GM23248 (cell line): ENCODE measurements at regions not wholly inside any gene's neighbourhood (a gene's known extent, or its start where the extent isn't known, plus 50 kb on each side); places are given as distances from the start of the nearest gene placed in this dataset.

Source experiments
- DNase-seq: peaks from one replicate; pipeline ENCODE4 v3.0.0-alpha.2; 2015
- H2AFZ ChIP-seq: fragments of 200-600 bp; sonication (generic); 2 replicates; pipeline ENCODE4 v1.6.1; 2016; ENCODE audit warnings: antibody characterized with exemption
- H3F3A ChIP-seq: fragments of 200-600 bp; sonication (generic); 2 replicates; pipeline ENCODE4 v1.6.1; 2016; ENCODE audit warnings: mild to moderate bottlenecking, antibody characterized with exemption, mixed run types; ENCODE audit not compliant: insufficient read depth
- H3K27ac ChIP-seq: fragments of 200-600 bp; sonication (generic); 2 replicates; pipeline ENCODE4 v1.5.1; 2016; ENCODE audit warnings: mild to moderate bottlenecking
- H3K27me3 ChIP-seq: fragments of 200-600 bp; sonication (generic); replicated peaks from 2 replicates; pipeline ENCODE4 v1.6.1; 2016; ENCODE audit warnings: mild to moderate bottlenecking; ENCODE audit not compliant: insufficient read depth
- H3K36me3 ChIP-seq: fragments of 200-600 bp; sonication (generic); 2 replicates; pipeline ENCODE4 v1.6.1; 2016; ENCODE audit warnings: low read depth, mild to moderate bottlenecking
- H3K4me1 ChIP-seq: fragments of 200-600 bp; sonication (generic); 2 replicates; pipeline ENCODE4 v1.6.1; 2016; ENCODE audit warnings: mild to moderate bottlenecking; ENCODE audit not compliant: insufficient read depth
- H3K4me2 ChIP-seq: fragments of 200-600 bp; sonication (generic); one replicate; pipeline ENCODE4 v1.6.1; 2016; ENCODE audit warnings: mild to moderate bottlenecking; ENCODE audit not compliant: unreplicated experiment
- H3K4me3 ChIP-seq: fragments of 200-600 bp; sonication (generic); 2 replicates; pipeline ENCODE4 v1.5.1; 2016; ENCODE audit warnings: mild to moderate bottlenecking
- H3K79me2 ChIP-seq: fragments of 200-600 bp; sonication (generic); 2 replicates; pipeline ENCODE4 v1.6.1; 2016; ENCODE audit warnings: mild to moderate bottlenecking; ENCODE audit not compliant: insufficient read depth
- H3K9ac ChIP-seq: fragments of 200-600 bp; sonication (generic); 2 replicates; pipeline ENCODE4 v1.6.1; 2016; ENCODE audit warnings: mild to moderate bottlenecking
- H3K9me2 ChIP-seq: fragments of 200-600 bp; sonication (generic); 2 replicates; pipeline ENCODE4 v1.6.1; 2016; ENCODE audit warnings: mixed run types, mild to moderate bottlenecking, moderate library complexity; ENCODE audit not compliant: insufficient read depth
- H3K9me3 ChIP-seq: fragments of 200-600 bp; sonication (generic); one replicate; pipeline ENCODE4 v1.6.1; 2017; ENCODE audit warnings: low read depth
- H4K20me1 ChIP-seq: fragments of 200-600 bp; sonication (generic); 2 replicates; pipeline ENCODE4 v1.6.0; 2016; ENCODE audit not compliant: insufficient read depth
- EZH2 ChIP-seq: fragments of 200-600 bp; sonication (generic); IDR thresholded peaks from 2 replicates; pipeline ENCODE4 v1.6.1; 2018; ENCODE audit warnings: antibody characterized with exemption, mild to moderate bottlenecking; ENCODE audit not compliant: insufficient read depth, poor library complexity, severe bottlenecking
- EZH2phosphoT487 ChIP-seq: fragments of 200-600 bp; sonication (generic); IDR thresholded peaks from 2 replicates; pipeline ENCODE4 v1.6.1; 2018; ENCODE audit warnings: antibody characterized with exemption, moderate library complexity, mild to moderate bottlenecking, low read depth; ENCODE audit not compliant: insufficient read depth
- WGBS, 2 experiments: methylation state at CpG; one replicate each; pipeline ENCODE4 v1.1.6; 2015 to 2017; ENCODE audit warnings: low lambda C conversion rate in 2 of 2, low coverage in 1 of 2; ENCODE audit errors: missing lambda C conversion rate in 2 of 2; 5-methylcytosine and 5-hydroxymethylcytosine counted together
- in situ Hi-C: fragments of 300-500 bp; cut with MboI; formaldehyde crosslinking; loops from 2 replicates; pipeline ENCODE4 v1.15.0; 2020

- in situ Hi-C loops: no loop called here
- peak; percentile 59 for DNase-seq
- peak overlapping the region; percentile 40; the same call in 1 of the 2 replicates for H3K4me3 ChIP-seq
- WGBS, 2 experiments: 50 to 56% methylated on average over 1 of the region's 1 CpG
- H3K27me3 ChIP-seq: no peaks in the 10 kb centered on the region
- no peaks in the 10 kb centered on the region for H3K79me2 ChIP-seq
- H3K4me2 ChIP-seq: peak overlapping the region; percentile 56
- no peaks in the 10 kb centered on the region for H3K36me3 ChIP-seq
- peaks cover 35% of the 10 kb centered on the region for H3F3A ChIP-seq
- peak overlapping the region; percentile 34 for H3K9ac ChIP-seq
- H3K9me3 ChIP-seq: no peaks in the 10 kb centered on the region
- peak overlapping the region; percentile 48; the same call in 1 of the 2 replicates for H2AFZ ChIP-seq
- H3K9me2 ChIP-seq: no peaks in the 10 kb centered on the region
- peak overlapping the region; percentile 70 for H3K27ac ChIP-seq
- H4K20me1 ChIP-seq: no peaks in the 10 kb centered on the region
- TF ChIP-seq EZH2phosphoT487 (no peak), EZH2 (no peak)
- H3K4me1 ChIP-seq: peaks cover 41% of the 10 kb centered on the region
These were observed 1019.5 kb downstream of the NR2F1-AS1 start for GRCh38 chr5:92561411-92561959.

- Histone ChIP-seq H3F3A (peaks cover 35% of the 10 kb centered on the region), H3K4me1 (peaks cover 41% of the 10 kb centered on the region), H3K79me2 (no peaks in the 10 kb centered on the region), H3K9me3 (no peaks in the 10 kb centered on the region), H3K9me2 (no peaks in the 10 kb centered on the region), H3K4me2 (peak overlapping the region; percentile 56), H3K9ac (peak overlapping the region; percentile 34), H3K27ac (peak overlapping the region; percentile 70), H3K36me3 (no peaks in the 10 kb centered on the region), H3K27me3 (no peaks in the 10 kb centered on the region), H3K4me3 (peak overlapping the region; percentile 40; the same call in 1 of the 2 replicates), H4K20me1 (no peaks in the 10 kb centered on the region), H2AFZ (peak overlapping the region; percentile 59)
- peak; percentile 82 for DNase-seq
- TF ChIP-seq EZH2: no peak
- no peak for TF ChIP-seq EZH2phosphoT487
- in situ Hi-C loops: no loop called here
- 41 to 44% methylated on average over 4 of the region's 4 CpGs for WGBS, 2 experiments
These were observed 1020.2 kb downstream of the NR2F1-AS1 start for GRCh38 chr5:92560698-92561401.

GRCh38 chr5:92559781-92560180 lies 1021.2 kb downstream of the NR2F1-AS1 start:
- Histone ChIP-seq H3K4me3 (peak overlapping the region; percentile 34), H3K9me2 (no peaks in the 10 kb centered on the region), H3K4me1 (peaks cover 41% of the 10 kb centered on the region), H3K9ac (no peak overlapping the region), H3K9me3 (no peaks in the 10 kb centered on the region), H3K79me2 (no peaks in the 10 kb centered on the region), H3K36me3 (no peaks in the 10 kb centered on the region), H3K4me2 (peak overlapping the region; percentile 56), H4K20me1 (no peaks in the 10 kb centered on the region), H2AFZ (peak overlapping the region; percentile 25), H3F3A (peaks cover 35% of the 10 kb centered on the region), H3K27me3 (no peaks in the 10 kb centered on the region), H3K27ac (peak overlapping the region; percentile 70)
- in situ Hi-C loops: no loop called here
- WGBS, 2 experiments: 65 to 76% methylated on average over 3 of the region's 3 CpGs
- TF ChIP-seq EZH2phosphoT487: no peak
- TF ChIP-seq EZH2: no peak
- peak; percentile 46 for DNase-seq

GRCh38 chr5:92559331-92559730 lies 1021.7 kb downstream of the NR2F1-AS1 start:
- Histone ChIP-seq H3K4me3 (no peak overlapping the region), H2AFZ (peak overlapping the region; percentile 25), H3K4me2 (peak overlapping the region; percentile 56), H3K4me1 (peaks cover 41% of the 10 kb centered on the region), H3K79me2 (no peaks in the 10 kb centered on the region), H4K20me1 (no peaks in the 10 kb centered on the region), H3K27ac (peak overlapping the region; percentile 70), H3K9me3 (no peaks in the 10 kb centered on the region), H3K9me2 (no peaks in the 10 kb centered on the region), H3K9ac (no peak overlapping the region), H3K27me3 (no peaks in the 10 kb centered on the region), H3F3A (peaks cover 35% of the 10 kb centered on the region), H3K36me3 (no peaks in the 10 kb centered on the region)
- DNase-seq: no peak
- TF ChIP-seq EZH2: no peak
- no peak for TF ChIP-seq EZH2phosphoT487
- in situ Hi-C loops: no loop called here
- WGBS, 2 experiments: 91 to 97% methylated on average over 4 of the region's 4 CpGs
